ENCODE measurements at regions not wholly inside any gene's neighbourhood (a gene's known extent, or its start where the extent isn't known, plus 50 kb on each side); places are given as distances from the start of the nearest gene placed in this dataset.

- Histone ChIP-seq H4K20me1 (ENCODE audit: insufficient read depth) (no peaks in the 10 kb centered on the region), H3K36me3 (ENCODE audit: insufficient read depth, low read length) (no peaks in the 10 kb centered on the region), H2AFZ (ENCODE audit: low read depth, low read length) (no peak overlapping the region), H3K9me3 (ENCODE audit: low read length) (no peaks in the 10 kb centered on the region), H3K27ac (ENCODE audit: low read length) (no peak overlapping the region), H3K9ac (ENCODE audit: low read length) (no peak overlapping the region), H3K4me3 (ENCODE audit: low read length) (no peak overlapping the region), H3K4me2 (ENCODE audit: low read length) (no peak overlapping the region), H3K9me2 (ENCODE audit: insufficient read depth, low read length) (no peaks in the 10 kb centered on the region), H3K79me2 (replicated peaks; ENCODE audit: insufficient read depth, low read length) (no peaks in the 10 kb centered on the region), H3K27me3 (ENCODE audit: insufficient read depth, low read depth, low read length) (no peaks in the 10 kb centered on the region), H3F3A (ENCODE audit: insufficient read depth, low read length, poor library complexity, severe bottlenecking) (no peaks in the 10 kb centered on the region)
- TF ChIP-seq CTCF (IDR thresholded peaks at IDR 0.05; ENCODE audit: poor library complexity, severe bottlenecking) (no peak), RAD21 (conservative IDR thresholded peaks at IDR 0.05) (no peak), POLR2AphosphoS5 (IDR thresholded peaks at IDR 0.05) (no peak), EZH2 (IDR thresholded peaks at IDR 0.05; ENCODE audit: borderline replicate concordance, insufficient read depth, low read length, poor library complexity, severe bottlenecking) (no peak), SMC3 (conservative IDR thresholded peaks at IDR 0.05; ENCODE audit: poor library complexity) (no peak), EP300 (conservative IDR thresholded peaks at IDR 0.05; ENCODE audit: poor library complexity, severe bottlenecking) (no peak), MXI1 (conservative IDR thresholded peaks at IDR 0.05; ENCODE audit: poor library complexity, severe bottlenecking) (no peak), REST (IDR thresholded peaks at IDR 0.05; ENCODE audit: borderline replicate concordance) (no peak), TAF1 (IDR thresholded peaks at IDR 0.05; ENCODE audit: low read depth) (no peak)
Observed at GRCh38 chrX:8873102-8873501, 71.9 kb upstream of the FAM9A start.

- no peak overlapping the region for H3K4me3 ChIP-seq (ENCODE audit: low read length)
- no peaks in the 10 kb centered on the region for H3K79me2 ChIP-seq (replicated peaks; ENCODE audit: insufficient read depth, low read length)
- no peaks in the 10 kb centered on the region for H3K36me3 ChIP-seq (ENCODE audit: insufficient read depth, low read length)
- no peak overlapping the region for H2AFZ ChIP-seq (ENCODE audit: low read depth, low read length)
- H3K27me3 ChIP-seq (ENCODE audit: insufficient read depth, low read depth, low read length), result no peaks in the 10 kb centered on the region
- H3K9me3 ChIP-seq (ENCODE audit: low read length), result no peaks in the 10 kb centered on the region
- no peaks in the 10 kb centered on the region for H3F3A ChIP-seq (ENCODE audit: insufficient read depth, low read length, poor library complexity, severe bottlenecking)
- TF ChIP-seq MXI1 (conservative IDR thresholded peaks at IDR 0.05; ENCODE audit: poor library complexity, severe bottlenecking) (no peak), EZH2 (IDR thresholded peaks at IDR 0.05; ENCODE audit: borderline replicate concordance, insufficient read depth, low read length, poor library complexity, severe bottlenecking) (no peak), TAF1 (IDR thresholded peaks at IDR 0.05; ENCODE audit: low read depth) (no peak), CTCF (IDR thresholded peaks at IDR 0.05; ENCODE audit: poor library complexity, severe bottlenecking) (no peak), SMC3 (conservative IDR thresholded peaks at IDR 0.05; ENCODE audit: poor library complexity) (no peak), POLR2AphosphoS5 (IDR thresholded peaks at IDR 0.05) (no peak), RAD21 (conservative IDR thresholded peaks at IDR 0.05) (no peak)
- no peaks in the 10 kb centered on the region for H4K20me1 ChIP-seq (ENCODE audit: insufficient read depth)
- no peak overlapping the region for H3K27ac ChIP-seq (ENCODE audit: low read length)
- H3K4me2 ChIP-seq (ENCODE audit: low read length), result no peak overlapping the region
- H3K9ac ChIP-seq (ENCODE audit: low read length), result no peak overlapping the region
- no peaks in the 10 kb centered on the region for H3K9me2 ChIP-seq (ENCODE audit: insufficient read depth, low read length)
Observed at GRCh38 chrX:8870411-8870810, 69.2 kb upstream of the FAM9A start.

All from neural cell (in vitro differentiated cells).